ENCODE measurements at regions not wholly inside any gene's neighbourhood (a gene's known extent, or its start where the extent isn't known, plus 50 kb on each side); places are given as distances from the start of the nearest gene placed in this dataset.

DNA sequence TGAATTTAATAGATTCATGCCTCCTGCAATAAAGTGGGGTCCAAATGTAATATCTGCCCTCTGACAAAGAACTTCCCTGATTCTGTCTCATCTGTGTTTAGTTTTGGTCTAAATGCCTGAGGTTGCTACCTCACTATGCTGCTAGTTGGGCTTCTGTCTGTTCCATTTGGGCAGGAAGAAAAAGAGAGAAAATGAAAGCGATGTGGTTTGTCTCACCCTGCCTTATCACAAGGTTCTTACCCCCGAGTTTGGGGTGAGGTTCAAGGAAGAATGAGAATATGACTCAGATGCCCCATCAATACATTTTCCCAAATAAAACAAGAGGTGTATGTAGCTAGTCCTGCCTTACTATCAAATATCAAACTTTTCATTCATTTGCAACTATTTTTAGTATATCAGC lies 132.1 kb upstream of the MTAP start:
- peak; percentile 50 for DNase-seq (ENCODE audit: low spot score)

DNA sequence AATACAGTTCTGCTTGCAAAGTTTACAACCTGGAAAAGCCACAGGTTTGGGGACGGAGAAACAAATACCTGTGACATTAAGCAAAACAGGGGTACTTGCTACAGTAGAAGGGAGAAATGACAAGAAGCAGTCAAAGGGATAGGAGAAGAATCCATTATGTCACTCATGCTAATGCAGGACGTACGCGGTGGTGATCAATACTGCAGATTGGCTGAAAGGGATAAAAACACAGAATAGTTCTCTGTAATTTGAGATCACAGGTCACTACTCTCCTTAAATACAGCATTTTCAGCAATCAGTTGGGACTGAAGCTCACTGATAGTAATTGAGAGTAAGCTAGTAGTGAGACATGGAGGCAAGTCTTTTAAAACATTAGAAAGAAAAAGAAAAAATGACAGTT lies 130.3 kb upstream of the MTAP start:
- no peak for DNase-seq (ENCODE audit: low spot score)

DNA sequence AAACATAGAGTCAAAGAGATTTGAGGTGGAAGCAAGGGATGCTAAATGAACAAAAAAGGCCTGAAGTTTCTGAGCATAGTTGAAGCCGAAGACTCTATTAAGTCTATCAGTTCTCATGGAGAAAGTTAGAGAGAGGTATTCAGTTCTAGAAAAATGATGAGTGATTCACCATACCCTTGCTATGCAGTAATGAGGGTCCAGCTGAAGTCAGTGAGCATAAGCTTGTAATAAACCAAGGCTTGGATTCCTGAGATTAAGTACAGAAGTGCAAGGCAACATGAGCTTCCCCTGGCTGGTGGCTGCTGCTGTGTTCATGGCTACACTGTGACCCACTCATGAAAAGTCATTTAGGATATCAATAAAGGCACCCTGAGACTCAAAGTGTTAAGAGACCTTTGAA lies 129.7 kb upstream of the MTAP start:
- no peak for DNase-seq (ENCODE audit: low spot score)

DNA sequence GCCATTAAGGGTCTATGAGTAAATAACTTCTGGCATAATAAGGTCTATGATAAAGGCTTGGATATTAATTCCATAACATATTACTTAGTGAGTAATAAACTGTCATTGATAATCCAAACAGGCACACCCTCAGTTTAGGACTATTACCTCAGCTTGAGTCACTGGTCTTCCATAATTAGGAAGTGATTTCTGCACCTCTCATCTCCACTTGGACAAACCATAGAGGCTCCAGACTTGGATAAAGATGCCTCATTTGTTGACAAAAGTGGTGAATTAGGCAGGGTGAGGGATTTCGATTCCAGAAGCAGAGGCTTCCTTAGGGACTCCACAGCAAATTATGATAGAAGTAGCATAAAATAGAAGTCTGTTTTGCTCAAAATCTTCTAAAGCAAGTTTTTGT lies 127.5 kb upstream of the MTAP start:
- no peak for DNase-seq (ENCODE audit: low spot score)

DNA sequence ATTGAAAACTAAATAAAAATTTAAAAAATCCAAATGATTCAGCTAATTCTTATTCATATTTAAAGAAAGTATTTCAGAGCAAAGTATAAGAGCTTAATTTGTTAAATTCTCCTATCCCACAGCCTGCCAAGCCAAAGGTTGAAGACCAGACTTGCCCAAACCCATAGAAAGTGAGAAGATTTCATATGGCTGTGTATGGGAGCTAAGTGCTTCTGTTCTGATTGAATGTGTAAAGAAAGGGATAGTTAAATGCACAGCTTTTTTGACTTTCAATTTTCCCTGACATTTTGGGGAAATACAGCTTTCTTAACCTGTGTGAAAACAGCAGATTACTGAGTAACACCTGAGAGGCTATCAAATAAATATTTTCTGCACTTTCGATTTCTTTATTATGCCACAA lies 125.0 kb upstream of the MTAP start:
- no peak for DNase-seq (ENCODE audit: low spot score)

DNA sequence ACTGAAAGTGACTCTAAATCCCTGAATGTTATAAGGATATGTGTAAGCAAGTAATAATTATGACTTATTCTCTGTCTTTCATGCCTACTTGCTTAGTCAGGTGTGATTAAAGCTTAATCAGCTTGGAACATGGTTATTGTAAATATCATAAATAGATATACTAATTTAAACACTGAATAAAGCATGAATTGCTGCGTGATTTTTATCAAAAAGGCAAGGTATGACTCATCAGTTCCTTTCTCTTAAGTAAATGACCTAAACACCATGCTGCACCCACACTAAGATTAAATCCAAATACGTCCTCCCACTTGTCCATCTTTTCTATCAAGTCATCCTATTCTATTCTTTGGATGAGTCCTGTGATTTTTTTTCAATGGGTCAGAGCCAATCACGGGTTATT lies 124.6 kb upstream of the MTAP start:
- DNase-seq (ENCODE audit: low spot score), result no peak

DNA sequence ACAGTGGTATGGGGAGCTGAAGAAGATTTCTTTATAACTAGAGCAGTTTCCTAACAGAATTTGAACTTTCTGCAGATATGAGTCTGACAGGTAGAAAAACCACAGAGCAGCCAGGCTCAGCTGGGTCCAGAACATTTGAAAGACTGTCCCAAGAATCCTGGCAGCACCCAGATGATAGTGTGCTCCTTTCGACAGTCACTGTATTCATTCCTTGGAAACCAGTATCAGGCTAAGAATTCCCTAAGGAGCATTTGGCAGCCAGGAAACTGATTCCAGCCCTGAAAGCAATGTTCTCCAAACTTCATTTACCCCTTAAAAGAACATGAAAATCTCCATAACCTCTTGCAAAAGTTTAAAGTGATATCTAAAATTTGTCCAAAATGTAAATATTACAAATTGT lies 123.0 kb upstream of the MTAP start:
- no peak for DNase-seq (ENCODE audit: low spot score)

DNA sequence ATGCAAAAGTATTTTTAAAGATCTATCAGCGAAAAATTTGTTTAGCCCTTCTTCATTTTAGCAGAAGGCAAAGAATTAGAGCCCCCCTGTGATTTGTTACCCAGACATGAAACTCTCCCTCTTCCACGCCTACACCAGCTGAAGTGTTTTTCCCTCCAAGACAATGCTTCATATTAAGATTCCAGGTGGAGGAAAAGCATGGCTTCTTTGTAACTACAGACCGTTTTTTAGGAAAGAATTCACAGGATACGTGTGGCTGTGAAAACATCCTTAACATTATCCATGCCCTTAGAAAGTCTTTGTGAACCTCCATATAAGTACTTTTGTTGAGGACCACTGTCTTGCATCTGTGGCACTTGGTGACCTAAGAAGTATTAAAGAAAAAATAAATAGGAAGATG lies 121.8 kb upstream of the MTAP start:
- DNase-seq (ENCODE audit: low spot score), result no peak

DNA sequence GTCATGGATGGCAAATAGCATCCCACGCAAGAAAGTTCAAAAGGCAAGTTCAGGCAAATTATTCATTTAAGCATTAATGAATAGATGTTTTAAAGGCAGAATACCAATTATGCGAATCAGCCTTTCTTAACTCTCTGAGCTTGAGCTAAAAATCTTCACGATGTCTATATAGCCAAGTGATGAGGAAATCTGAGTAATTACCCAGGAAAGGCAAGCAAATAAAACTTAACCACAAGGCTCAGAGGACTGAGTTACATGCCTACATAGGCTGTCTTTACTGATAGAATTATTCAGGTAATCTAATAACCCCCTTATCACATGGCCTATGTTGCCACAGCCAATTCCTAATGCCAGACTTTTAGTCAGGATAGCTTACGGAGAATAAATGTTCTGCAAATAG lies 120.8 kb upstream of the MTAP start:
- no peak for DNase-seq (ENCODE audit: low spot score)

DNA sequence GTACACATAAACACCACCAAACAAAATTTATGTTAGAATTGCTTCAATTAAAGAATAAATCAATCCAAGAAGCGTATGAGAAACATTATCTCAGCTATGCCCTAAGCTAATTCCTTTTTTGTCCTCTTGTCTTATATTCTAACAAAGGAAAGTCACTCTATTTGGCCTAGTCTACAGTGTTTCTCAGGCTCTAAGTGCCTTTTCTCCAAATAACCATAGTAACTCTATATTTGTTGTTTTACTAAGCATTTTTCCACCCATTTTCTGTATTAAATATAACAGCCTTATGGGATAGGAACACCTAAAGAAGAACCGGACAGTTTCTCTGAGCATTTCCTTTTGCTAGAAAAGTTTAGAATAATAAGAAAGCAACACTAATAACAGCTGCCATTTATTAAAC lies 120.1 kb upstream of the MTAP start:
- DNase-seq (ENCODE audit: low spot score), result no peak

DNA sequence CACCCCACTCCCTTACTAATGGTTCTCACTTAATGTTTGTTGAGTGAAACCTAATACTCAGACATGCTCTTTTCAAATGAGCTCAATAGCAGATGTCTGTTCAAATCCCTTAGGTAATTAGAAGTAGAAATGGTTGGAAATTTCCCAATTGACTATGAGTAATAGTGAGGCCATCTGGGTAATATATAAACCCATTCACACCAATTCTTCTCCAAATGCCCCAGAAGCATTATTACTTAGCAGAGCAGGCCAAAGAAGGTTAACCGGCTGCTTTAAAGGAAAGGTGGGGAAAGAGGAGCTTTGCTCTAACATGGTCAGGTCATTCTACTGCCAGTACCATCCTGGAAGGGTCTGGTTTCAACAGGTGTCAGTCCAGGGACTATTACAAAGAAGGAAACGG lies 119.5 kb upstream of the MTAP start:
- DNase-seq (ENCODE audit: low spot score), result no peak

DNA sequence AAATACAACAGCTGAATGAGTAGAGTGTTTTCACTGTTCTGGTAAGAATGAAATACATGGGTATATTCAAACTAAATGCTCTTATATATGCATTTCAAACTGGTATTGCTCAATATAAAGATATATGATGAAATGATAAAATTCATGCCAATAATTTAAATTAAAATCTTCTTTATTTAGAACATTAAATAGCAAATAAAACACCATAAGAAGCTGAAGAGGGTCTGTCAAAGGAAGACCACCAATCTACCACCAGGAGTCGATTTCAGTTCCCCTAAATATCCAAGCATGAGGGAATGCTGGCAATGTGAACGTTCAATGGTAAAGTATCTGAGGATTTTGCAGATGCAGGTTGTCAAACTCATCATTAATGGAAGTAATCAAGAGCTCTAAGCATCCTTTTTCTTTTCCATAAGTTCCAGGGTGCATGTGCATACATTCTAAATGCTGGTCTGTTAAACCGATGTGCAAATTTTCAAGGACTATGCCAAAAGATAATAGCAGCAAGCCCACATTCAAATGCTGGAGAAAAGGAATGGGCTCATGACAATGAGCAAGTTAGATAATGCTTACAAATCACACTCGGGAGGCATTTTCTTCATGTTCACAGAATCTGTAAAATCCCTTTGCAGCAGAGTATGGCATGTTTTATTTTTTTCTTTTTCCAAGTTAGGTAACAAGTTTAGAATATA lies 118.8 kb upstream of the MTAP start:
- no peak for DNase-seq (ENCODE audit: low spot score)

DNA sequence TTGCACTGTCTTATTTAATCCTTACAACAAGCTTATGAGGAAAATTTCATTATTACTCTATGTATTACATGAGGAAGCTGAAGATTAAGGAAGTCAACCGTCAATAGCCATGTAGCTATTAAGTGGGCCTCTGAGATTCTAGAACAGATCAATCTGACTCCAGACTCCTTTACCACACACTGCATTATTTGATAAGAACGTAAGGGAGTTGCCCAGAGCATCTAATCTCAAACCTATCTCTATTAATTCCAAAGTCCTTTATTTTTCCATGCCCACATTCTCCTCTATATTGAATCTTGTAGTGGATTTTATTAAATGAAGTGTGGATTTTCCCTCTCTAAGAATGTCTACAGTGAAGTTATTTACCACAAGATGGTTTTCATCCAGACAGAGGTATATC lies 118.2 kb upstream of the MTAP start:
- DNase-seq (ENCODE audit: low spot score), result no peak

DNA sequence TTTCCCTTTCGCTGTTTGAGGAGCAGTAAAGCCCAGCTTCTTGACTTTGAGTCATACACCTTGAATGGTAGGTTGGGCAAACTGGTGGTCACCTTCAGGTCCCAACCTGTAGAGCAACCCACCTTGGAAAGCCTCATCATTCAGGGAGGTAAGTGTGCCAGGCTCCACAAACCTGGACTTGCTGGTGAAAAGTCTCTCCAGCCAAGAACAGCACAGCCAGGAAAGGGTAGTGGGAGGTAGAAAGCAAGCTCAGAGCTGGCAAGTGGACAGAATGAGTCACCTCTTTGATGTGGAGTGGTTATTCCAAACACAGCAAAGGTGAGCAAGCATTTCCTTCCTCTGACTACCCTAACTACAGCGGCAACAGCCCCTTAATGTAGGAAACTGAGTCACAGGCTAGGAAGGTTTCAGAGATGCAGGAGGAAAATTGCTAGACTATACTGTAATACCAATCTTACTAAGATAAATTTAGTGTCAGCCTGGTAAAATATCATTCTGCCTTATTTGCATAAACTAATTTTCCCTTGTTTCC lies 117.5 kb upstream of the MTAP start:
- peak; percentile 53 for DNase-seq (ENCODE audit: low spot score)

DNA sequence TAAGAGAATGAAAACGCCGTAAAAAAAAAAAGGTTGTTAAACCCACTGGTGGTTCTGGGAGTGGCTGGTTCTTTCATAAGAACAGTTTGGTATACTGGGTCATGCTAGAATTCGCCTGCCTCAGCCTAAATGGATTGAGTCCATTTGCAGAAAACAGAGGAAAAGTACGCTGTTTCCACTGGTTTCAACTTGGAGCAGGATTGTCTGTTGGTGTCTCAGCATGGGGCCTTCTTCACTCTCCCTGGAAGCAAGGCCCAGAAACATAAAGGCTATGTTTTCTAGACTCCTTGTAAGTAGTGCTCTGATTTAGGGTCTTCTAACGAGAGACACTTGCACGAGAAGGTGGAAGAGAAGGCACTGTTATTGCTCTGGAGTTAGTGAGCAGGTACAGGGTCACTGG lies 116.9 kb upstream of the MTAP start:
- no peak for DNase-seq (ENCODE audit: low spot score)

DNA sequence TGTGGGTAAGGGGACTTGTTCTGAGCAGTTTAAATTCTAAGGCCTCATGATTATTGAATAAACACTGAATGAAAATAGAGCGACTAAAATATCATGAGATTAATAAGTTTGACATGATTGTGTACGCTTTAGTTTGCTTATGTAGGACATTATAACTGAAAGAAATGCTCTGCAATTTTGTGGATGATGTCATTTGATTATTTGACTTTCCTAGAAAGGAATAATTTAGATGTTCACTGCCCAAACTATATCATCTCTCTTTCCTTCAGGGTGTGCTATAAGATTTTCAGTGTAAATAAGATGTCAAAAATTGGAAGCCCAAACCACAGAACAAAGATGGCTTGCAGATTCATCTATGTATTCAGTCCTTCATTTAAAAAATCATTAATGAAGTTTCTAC lies 115.7 kb upstream of the MTAP start:
- DNase-seq (ENCODE audit: low spot score), result no peak

DNA sequence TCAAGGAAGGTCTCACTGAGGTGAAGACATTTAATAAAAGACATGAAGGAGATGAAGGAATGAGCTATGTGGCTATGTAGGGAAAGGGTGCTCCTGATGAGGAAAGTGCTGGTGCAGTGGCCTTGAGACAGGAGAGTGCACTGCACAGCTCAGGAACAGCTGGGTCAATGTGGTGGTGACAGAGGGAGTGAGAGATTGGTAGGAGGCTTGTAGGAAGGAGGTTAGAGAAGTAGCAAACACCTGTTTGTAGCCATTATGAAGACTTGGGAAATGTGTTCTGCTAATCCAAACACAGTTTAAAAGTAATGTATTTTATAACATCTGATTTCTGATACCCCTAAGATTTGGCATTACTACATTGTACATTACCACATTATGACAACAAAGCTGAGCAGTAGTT lies 115.1 kb upstream of the MTAP start:
- no peak for DNase-seq (ENCODE audit: low spot score)

DNA sequence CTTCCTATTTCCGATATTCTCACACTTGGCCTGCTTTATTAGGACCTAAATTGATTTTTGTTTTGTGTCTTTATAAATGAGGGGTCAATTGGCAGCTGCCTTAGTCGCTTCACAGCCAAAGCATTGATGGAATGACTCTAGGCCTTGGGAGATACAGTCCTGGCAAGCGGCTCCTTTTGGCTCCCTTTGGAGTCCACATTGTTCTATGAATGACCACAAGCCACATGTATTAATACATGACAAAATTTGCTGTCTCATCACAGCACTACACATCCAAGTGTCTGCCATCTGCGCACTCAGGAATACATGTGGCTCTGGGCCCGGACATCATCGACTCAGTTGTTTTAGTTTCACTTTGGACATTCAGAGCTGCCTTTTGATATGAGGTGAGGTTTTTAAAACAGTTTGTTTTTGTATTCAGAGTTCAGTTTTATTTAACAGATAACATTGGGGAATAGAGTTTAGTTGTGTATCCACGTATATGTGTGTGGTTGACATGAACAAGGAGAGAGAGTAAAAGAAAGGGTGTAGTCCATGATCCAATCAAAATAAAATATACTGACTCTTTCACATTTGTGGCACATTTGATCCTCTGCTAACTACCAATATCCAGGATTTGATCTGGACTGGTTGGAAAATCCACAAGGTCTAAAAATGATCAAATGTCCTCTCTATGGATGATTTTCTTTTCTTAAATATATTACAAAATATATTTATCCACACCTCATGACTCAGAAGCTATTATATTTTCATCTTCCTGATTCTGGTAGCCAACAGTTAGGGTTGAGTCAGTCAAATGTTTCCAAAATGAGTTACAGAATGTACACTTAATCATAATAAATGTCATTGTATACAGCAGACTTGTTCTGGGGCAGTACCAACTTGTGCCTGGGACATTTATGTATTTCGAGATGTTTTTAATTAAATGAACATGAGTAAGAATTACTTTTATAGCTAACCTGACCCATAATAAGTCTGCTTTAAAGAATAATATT lies 114.0 kb upstream of the MTAP start:
- no peak for DNase-seq (ENCODE audit: low spot score)

DNA sequence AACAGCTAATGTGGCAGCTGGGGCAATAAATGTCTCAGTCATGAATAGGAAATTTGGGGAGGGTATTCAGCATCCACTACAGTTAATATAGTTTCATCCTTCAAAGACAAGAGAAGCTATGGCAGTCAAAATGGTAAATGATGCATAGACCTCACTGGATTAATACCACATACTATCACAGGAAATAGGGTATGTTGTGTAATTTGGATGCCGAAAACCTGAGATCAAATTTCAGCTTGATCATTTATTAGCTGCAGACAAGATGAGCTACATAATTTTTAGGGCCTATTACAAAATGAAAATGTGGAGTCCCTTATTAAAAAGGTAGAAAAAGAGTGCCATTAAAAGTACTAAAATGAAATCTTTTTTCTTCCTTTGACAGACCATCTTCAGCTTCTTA lies 112.6 kb upstream of the MTAP start:
- no peak for DNase-seq (ENCODE audit: low spot score)

DNA sequence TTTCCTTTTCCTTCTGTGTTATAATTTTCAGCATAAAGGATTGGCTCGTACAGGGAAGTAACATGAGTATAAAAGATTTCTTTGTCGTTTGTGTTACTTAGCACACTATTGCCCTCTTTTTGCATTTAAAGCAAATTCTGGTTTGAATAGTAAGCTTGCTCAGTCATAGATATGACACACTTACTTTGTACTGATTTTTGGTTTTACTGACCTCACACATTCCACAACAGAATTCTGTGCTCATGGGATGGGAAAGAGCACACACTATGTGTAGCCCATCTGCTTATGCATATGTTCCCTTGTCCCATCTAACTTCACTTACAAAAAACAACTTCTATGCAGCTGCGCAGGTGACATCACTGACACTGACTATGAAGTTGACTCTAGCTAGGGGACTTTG lies 111.9 kb upstream of the MTAP start:
- DNase-seq (ENCODE audit: low spot score), result no peak

DNA sequence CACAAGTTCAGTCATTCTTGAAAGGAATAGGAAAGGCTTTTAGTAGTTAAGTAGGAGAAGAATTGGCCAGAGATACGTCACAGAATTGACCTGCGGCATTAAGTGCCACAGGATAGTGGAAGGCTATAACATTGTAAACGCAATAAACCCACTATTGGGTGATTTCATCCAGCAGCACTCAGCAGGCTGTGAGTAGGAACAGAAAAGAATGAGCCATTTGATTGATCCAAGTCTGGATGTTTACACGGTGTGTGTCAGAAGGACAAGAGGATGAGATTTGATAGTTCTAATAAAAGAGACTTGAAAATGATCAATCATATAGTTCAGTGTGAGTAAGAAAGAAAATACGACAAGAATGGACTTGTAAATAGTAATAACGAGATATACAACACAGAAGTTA lies 110.0 kb upstream of the MTAP start:
- DNase-seq (ENCODE audit: low spot score), result no peak

DNA sequence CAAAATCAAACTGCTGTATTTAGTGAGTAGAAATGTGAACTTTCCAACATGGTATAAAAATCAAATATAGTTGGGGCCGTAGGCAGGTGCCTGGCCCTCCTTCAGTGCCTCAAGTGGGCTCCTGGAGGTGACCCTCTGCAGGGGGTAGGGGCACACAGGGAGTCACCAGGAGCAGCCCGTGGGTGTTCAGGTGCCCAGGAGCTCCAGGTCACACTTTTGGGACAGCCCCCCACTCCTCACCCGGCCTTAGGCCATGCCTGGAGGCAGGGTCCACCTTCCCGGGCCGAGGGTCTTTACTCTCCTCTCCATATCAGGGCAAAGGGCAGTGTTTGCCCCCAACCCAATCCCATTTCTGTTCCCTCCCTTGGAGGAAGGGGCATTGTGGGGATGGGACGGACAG lies 108.0 kb upstream of the MTAP start:
- no peak for DNase-seq (ENCODE audit: low spot score)

DNA sequence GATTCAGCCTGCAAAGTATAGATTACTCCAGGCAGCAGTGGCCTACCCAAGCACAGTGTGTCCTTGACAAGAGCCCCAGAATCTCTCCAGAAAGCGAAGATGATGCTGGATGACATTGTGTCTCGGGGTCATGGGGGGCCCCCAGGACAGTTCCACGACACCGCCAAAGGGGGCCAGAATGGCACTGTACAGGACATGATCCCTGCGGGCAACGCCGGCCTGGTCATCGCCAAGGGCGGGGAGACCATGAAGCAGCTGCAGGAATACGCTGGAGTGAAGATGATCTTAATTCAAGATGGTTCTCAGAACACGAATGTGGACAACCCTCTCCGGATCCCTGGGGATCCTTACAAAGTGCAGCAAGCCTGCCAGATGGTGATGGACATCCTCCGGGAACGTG lies 107.0 kb upstream of the MTAP start:
- DNase-seq (ENCODE audit: low spot score), result no peak
